Astrocyte of the hippocampus (primary cell): ENCODE measurements at regions not wholly inside any gene's neighbourhood (a gene's known extent, or its start where the extent isn't known, plus 50 kb on each side); places are given as distances from the start of the nearest gene placed in this dataset.
"Not testable (repeated sequence)": the region's sequence is repeated elsewhere in the genome, so short reads cannot be mapped to it uniquely, and the experiment has no call there.

ENCODE experiments used
- DNase-seq: peaks from one replicate; pipeline ENCODE4 v3.0.0; 2011; ENCODE audit warnings: low read depth, low spot score

DNA sequence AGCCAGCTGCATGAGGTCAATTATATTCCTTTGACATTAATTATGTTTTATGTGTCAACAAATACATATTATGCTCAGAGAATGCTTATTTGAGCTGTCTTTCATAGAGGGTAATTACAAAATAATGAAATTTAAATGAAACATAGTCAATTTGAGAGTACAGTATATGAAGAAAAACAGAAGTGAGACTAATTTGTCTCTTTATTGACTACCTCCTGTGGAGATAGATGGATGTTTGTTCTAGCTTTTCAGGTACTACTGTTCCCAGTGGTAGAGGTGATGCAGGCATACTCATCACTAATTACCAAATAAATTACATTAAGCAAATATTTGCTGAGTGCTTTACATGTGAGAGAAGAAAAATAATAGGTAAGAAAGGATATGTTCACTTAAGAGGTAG lies 1129.6 kb downstream of the OTOL1 start:
- no peak for DNase-seq

DNA sequence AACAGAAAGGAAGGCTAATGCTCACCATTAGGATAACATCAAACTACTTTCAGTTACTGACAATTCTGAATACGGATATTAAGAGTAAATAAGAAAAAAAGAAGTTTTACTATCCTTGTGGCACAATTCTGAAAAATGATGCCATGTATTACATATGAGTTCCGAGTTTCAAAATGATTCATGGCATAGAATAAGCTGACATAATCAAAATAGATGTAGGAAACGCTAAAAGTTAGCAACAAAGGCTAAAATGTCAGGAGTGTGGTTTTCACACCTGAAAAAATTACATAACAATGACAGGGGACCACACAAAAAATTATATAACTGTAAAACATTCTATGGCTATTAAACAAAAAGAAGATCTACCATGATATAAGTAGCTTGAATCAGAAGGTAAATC lies 1131.9 kb downstream of the OTOL1 start:
- DNase-seq: no peak

DNA sequence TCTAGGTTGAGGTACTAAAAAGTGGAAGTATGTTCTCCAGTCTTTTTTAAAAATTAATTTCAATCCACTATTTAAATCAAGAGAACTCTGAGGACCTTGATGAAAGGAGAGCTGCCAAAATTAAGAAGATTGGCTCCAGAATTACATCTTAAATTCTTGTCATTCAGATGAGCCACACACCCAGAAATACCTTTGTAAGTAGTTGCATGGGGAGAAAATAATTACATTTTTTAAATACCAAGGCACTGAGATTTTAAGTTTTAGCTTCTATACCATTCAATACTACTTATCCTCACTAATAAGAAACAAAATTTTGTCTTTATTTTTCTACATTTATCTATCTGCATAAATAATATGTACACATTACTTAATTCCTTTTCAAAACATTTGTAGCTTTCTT lies 1132.8 kb downstream of the OTOL1 start:
- DNase-seq: no peak

DNA sequence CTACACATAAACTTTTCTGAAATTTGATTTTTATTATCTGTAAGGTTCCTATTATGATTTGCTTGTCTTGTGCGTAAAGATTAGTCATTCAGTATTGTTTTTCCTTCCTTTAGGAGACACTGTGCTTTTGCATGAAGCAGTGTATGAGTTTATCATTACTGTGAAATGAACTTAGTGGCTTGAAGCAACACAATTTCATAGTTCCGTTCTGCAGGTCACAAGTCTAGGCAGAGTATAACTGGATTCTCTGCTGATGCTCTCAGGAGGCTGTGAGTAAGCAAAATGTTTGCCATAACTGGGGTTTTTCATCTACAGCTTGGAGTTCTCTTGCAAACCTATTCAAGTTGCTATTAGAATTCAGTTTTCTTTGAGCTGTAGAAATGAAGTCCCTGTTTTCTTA lies 1136.1 kb downstream of the OTOL1 start:
- DNase-seq: peak; percentile 1

DNA sequence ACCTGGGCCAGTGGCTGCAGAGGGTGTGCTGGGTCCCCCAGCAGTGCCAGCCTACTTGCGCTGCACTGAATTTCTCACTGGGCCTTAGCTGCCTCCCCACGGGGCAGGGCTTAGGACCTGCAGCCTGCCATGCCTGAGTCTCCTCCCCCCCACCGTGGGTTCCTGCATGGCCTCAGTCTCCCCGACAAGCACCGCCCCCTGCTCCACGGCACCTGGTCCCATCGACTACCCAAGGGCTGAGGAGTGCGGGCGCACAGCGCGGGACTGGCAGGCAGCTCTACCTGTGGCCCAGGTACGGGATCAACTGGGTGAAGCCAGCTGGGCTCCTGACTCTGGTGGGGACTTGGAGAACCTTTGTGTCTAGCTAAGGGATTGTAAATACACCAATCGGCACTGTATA lies 1143.6 kb downstream of the OTOL1 start:
- not testable (repeated sequence) for DNase-seq

DNA sequence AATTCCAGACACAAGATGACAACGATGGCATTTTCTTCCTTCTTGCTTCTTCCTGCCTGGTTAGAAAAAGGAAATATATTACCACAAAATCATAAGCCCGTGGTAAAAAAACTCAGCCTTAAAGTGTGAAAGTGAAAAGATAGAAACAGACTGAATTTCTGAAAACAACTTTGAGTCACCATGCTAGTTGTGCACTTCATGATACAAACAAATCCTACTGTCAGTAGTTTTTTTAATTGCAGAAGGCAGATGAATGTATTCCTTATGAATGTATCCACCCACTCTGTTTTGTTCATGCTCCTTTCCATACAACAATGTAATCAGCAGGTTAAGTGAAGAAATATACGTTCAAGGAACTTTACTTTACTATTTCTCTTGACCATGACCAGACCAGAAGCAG lies 1144.7 kb downstream of the OTOL1 start:
- DNase-seq: no peak

DNA sequence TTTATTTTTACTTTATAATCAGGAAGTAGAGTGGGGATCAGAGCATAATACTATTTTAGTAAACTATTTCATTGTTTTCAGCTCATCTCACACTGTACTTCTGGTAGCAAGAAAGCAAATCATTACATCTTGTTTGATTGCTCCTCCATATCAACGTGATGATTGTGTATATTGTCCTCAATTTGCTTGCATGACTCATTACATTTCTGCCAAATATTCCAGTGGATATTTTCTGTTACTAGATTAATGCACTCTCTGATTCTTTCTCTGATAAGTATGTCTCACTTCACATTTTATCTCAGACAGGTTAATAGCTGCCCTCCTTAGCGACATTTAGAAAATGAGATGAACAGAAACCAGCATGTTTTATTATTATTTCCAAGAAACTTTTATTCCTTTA lies 1145.3 kb downstream of the OTOL1 start:
- no peak for DNase-seq

DNA sequence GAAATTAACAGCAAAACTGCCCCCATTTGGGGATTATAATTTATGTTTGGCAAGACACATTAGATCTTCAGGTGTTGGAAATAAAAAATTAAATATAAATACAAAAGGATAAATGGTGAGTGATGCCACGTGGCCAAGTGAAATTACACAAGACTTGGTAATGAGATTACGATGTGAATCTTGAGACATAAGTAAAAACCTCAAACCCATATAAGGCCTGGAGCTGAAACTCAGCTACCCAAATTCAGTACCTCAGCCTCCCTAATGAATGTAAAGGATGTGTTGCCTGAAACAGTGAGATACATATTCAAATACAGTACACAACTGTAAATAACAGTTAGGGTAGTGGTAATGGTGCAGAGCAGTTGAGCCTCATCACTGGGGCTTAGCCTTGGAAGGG lies 1146.6 kb downstream of the OTOL1 start:
- no peak for DNase-seq

DNA sequence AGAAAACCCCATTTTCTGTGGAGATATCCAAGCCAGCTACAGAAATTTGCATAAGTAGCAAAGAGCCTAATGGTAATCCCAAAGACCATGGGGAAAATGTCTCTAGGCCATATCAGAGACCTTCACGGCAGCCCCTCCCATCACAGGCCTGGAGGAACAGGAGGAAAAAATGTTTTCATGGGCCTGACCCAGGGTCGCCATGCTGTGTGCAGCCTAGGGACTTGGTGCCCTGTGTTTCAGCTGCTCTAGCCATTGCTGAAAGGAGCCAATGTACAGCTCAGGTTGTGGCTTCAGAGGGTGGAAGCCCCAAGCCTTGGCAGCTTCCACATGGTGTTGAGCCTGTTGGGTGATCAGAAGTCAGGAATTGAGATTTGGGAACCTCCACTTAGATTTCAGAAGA lies 1150.7 kb downstream of the OTOL1 start:
- DNase-seq: no peak

DNA sequence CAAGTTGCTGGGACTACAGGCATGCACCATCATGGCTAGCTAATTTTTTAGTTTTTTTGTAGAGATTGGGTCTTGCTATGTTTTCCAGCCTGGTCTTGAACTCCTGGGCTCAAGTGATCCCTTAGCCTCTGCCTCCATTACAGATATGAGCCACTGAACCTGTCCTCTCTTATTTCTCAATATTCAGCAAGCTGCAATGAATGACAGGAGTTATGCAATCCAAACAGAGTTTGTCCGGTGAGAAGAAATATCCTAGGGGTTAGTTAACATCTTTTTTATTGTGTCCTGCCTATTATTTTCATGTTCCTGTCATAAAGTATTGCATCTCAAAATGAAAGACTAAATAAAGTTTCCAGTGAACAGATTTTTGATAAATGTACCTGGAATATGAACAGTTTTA lies 1161.4 kb downstream of the OTOL1 start:
- no peak for DNase-seq

DNA sequence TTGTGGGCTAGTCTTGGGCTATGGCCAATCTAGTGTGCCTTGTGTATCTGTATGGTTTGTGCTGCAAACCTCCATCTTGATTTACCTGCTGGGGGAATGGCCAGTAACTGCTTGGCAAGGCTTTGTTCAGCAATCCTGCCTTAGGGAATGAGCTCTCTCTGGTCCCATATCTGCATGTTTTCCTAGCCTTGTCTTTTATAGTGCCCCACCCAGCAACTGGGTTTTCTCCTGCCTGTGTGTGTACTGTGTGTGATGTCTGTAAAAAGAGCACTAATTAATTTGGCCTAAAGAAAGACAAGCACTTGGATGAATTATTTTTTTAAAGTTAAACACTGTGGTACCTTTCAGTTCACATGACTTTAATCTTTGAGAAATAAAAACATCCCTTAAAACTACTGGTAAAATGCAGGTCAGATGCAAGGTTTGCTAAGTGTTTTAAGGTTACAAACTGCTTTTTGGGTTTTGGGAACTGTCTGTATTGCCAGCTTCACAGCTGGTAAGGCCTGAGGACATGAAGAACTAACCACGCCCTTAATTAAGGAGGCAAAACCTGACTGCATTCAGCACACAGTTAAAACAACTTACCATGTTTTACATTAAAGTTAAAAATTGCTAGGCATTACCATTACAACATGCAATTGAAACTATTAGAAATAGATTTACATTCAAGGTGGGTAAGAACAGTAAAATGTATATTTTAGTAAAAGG lies 1169.2 kb downstream of the OTOL1 start:
- DNase-seq: no peak

DNA sequence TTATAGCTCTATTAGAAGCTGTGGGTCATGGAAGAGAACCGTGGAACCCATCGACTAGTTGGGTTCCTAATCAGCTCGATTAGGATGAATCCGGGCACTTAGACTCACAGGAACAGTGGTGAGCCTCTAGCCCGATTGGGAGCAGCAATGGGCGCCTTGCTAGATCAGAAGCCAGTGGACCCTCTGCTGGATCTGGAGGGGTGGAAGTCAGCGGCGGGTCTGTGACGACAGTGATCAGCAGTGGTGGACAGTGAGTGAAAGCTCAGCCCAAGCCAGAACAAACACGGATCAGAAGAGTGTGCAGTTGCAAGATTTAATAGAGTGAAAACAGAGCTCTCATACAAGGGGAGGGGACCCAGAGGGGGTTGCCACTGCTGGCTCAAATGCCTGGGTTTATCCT lies 1170.2 kb downstream of the OTOL1 start:
- no peak for DNase-seq

DNA sequence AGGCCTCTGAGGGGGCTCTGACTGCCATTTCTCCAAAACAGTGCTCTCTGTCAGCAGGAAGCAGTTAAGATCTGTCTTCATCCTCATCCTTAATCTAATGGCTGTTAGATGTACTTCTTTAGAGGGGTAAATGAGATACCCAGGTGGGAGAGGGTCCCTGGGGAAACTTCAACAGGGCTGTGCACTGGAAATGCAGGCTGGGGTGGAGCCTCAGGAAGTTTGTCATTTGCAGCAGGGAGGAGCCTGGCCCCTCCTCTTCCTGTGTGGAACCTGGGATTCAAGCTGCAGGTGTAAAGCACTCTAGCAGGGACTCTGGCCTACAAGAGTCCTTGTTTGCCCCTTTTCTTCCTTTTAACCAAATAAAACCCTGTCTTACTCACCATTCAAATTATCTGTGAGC lies 1173.6 kb downstream of the OTOL1 start:
- DNase-seq: no peak

DNA sequence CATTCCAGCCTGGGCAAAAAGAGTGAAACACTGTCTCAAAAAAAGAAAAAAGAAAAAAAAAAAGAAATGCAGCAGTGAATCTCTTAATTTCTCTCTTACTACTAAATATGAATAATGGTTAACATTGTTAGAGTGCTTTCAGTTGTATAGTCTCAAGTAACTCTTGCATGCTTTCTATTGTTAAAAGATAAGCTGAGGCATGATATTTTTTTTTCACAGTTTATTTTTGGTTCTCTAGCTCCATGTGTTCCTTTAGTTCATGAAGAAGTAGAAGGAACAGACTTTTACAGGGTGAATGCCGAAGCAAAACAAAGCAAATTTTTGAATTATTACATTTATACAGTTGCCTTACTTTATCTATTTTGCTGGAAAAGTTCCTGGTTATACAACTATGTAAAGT lies 1180.9 kb downstream of the OTOL1 start:
- no peak for DNase-seq

DNA sequence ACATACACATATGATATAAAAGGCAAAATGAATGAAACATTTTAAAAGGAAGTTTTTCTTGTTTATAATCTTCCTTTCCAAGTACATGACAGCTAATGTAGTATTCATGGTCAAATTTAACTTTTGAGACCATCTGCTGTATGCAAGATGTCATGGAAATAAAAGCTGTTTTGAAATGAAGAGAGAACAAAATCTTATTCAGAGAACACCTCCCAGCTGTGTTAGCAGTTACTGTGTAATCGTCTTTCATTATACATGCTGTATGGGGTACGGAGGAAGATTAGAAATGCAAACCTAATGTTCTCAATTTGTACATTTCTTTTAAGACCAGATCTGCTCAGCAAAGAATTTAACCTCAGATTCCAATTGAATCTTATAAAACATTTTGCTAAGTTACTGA lies 1182.3 kb downstream of the OTOL1 start:
- DNase-seq: no peak

DNA sequence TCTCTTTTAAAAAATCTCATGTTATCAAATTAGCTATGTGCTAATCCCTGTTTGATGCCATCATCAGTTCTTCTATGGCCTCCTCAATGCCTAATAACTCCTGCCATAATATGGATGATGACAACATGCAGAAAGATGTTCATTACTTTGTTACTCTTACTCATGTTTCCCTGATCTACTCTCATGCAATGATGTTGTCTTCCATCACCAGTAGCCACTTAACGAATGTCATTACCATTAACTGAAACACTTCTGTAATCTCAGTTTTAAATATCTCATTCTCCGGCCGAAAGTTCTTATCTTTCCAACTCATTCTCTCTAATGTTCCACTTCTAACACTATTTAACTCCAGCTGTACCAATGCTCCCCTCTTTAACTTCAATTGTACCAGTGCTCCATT lies 1187.7 kb downstream of the OTOL1 start:
- DNase-seq: no peak

DNA sequence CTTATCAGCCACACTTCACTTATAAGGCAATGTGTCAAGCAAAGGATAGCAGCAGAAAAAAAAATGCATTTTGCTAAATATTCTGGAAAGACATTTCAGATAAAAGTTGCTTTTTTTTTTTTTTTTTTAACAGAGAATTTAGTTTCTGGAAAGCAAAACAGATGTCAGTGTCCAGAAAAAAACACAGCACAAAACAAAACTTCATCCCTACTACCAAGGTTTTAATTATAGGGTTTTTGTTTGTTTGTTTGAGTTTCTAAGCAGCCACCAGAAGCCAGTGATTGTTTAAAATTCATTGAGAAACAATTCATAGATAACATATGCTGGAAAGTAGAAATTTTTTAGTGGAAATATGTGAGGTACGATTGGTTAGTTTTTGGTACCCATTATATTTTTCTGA lies 1202.7 kb downstream of the OTOL1 start:
- DNase-seq: no peak

DNA sequence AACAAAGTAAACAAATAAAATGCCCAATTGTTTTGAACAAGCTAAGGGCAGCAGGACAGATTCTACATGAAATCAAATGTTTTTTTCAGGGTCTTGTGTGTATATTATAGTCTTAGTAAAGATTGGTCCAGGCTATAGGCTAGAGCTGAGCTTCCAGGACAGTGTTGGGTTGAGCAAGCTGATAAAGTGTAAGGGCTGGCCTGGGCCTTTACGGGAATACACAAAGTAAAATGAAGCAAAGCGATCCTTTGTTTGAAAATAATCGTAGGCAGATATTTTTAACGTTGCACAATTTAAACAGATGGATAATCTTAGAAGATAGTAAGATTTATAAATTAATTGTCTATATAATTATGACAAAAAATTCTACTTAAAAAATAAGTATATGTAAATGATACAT lies 1204.6 kb downstream of the OTOL1 start:
- DNase-seq: no peak

DNA sequence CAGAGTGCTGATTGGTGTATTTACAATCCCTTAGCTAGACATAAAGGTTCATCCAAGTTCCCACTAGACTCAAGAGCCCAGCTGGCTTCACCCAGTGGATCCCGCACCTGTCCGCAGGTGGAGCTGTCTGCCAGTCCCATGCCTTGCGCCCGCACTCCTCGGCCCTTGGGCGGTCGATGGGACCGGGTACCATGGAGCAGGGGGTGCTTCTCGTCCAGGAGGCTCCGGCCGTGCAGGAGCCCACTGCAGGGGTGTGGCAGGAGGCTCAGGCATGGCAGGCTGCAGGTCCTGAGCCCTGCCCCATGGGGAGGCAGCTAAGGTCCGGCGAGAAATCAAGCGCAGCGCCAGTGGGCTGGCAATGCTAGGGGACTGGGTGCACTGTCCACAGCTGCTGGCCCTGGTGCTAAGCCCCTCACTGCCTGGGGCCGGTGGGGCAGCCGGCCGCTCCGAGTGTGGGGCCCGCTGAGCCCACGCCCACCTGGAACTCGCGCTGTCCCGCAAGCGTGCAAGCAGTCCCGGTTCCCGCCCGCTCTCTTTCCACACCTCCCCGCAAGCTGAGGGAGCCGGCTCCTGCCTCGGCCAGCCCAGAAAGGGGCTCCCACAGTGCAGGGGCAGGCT lies 1206.3 kb downstream of the OTOL1 start:
- no peak for DNase-seq

DNA sequence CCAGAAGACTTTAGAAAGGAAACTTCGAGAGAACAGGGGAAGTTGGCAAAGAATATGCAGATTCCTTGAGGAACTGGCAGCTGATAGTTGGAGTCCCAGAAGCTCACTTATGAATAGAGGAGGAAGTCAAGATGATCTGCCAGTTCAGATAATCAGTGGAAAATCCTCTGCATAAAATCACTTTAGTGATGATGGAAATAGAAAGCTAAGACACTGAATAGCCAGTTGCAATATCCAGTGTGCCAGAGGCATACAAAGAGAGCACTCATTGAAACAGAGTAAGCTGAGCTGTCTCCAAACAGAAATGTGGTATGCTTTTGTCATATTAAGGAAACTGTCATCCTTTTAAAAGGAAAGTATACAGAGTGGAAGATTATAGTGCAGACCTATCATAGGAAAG lies 1207.6 kb downstream of the OTOL1 start:
- DNase-seq: no peak

DNA sequence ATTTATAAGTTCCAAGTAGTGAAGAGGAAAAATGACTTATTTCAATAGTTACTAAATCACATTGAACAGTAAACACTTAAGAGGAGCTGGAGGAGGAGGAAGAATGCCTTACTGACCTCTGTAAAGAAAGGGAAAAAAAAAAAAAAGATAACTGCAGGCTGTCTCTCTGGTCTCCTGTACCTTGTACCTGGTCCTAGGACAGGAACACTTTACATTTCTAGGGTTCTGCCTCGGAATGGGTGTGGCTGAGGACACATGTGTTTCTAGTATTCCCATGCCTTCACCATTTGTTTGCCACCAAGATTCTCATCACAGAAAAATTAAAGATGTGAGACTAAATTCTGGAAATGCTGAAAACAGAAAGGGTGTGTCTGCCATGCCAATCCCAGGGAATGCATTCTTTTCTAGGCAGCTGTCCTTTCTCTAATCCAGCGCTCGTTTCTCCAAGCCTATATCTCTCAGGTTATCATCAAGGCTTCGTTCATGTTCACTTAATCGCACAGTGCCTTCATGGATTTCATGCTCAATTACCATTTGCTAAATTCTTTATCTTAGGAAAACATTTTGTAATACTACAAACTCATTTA lies 1208.3 kb downstream of the OTOL1 start:
- no peak for DNase-seq

DNA sequence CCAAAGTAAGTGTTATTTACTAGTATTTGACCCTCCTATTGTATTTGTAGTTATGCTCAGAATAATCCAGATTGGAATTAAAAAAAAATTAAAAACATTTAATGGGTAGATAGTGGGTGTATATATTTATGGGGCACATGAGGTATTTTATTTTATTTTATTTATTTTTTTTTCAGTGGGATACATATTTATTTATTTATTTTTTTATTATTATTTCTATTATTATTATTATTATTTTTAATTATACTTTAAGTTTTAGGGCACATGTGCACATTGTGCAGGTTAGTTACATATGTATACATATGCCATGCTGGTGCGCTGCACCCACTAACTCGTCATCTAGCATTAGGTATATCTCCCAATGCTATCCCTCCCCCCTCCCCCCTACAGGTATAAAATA lies 1211.8 kb downstream of the OTOL1 start:
- DNase-seq: not testable (repeated sequence)

DNA sequence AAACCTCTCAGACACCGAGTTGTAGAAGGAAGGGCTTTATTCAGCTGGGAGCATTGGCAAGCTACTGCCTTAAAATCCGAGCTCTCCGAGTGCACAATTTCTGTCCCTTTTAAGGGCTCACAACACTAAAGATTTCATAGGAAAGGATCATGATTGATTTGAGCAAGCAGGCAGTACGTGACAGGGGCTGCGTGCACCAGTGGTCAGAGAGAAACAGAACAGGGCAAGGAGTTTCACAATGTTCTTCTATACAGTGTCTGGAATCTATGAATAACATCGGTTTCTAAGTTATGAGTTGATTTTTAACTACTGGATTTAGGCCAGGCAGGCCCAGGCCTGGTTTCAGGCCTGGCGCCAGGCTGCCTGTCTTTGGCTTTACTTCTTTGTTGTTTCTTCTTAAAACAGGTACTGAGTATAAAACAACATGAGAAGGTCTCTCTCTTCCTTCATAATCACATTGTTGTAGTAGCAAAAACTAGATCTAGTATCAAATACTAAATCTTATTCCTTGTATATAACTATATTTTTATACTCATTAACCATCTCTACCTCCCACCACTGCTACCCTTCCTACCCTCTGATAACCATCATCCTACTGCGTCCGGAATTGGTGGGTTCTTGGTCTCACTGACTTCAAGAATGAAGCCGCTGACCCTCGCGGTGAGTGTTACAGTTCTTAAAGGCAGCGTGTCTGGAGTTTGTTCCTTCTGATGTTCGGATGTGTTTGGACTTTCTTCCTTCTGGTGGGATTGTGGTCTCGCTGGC lies 1212.5 kb downstream of the OTOL1 start:
- peak; percentile 7 for DNase-seq
